GM19351 (cell line): ENCODE measurements at regions not wholly inside any gene's neighbourhood (a gene's known extent, or its start where the extent isn't known, plus 50 kb on each side); places are given as distances from the start of the nearest gene placed in this dataset.
"Not testable (repeated sequence)": the region's sequence is repeated elsewhere in the genome, so short reads cannot be mapped to it uniquely, and the experiment has no call there.

ENCODE experiments used
- ATAC-seq: cut with Tn5 transposase; IDR thresholded peaks from one replicate; pipeline ENCODE4 v1.9.1; 2021; ENCODE audit warnings: mild to moderate bottlenecking, moderate library complexity; ENCODE audit not compliant: unreplicated experiment

DNA sequence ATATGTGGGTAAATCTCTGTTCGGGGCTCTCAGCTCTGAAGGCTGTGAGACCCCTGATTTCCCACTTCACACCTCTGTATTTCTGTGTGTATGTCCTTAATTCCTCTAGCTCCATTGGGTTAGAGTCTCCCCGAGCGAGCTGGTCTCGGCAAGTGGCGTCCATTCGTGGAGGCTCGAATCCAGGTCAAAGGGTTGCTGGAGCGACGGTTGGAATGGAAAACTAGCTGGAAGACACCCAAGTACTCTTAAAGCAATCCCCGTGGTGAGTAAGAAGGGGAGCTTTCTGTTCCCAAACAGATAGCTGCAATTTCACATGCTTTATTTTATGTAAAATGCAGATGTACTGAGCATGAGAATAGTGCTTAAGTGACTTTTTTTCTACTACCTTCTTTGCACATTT, 277.5 kb upstream of the SGCG start:
- no peak for ATAC-seq

GRCh38 chr13:22903925-22904324, 276.9 kb upstream of the SGCG start:
- ATAC-seq, result no peak

- peak; percentile 70 for ATAC-seq
Observed at GRCh38 chr13:22915442-22916082, 265.2 kb upstream of the SGCG start.

DNA sequence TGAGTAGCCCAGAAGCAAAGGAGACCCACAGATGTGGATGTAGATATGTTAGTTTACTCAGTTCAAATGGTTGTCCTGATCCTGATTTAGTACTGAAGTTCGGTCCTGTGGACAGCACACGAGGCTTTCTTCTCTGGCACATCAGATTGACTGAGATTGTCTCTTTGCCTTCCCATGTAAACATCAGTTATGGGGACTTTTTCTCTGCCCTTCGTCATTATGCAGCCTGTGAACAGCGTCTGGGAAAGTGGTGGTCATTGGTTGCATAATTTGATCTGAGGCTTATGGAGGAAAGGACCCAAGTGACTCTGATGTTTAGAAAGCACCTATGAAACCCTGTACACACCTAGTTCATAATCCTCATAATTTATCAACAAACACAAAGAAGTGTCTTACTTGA, 264.5 kb upstream of the SGCG start:
- not testable (repeated sequence) for ATAC-seq

- ATAC-seq, result no peak
Observed at GRCh38 chr13:22925881-22926747, 254.7 kb upstream of the SGCG start.

GRCh38 chr13:22926748-22927400, 253.9 kb upstream of the SGCG start:
- ATAC-seq, result no peak

DNA sequence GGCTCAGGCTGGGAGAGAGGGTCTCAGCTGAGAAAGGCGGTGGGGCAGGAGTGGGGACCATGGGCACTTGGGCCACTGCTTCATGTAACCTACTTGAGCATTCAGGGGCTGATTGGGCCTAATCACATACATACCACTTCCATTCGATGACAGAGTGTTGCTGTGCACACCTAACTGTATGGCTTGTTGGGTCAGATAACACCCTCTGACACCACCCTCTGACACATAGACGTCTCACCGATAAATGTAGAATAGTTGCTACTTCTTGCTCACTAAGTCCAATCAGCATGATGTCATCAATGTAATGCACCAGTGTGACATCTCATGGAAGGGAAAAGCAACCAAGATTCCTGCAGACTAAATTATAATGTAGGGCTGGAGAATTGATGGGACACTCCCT, 252.9 kb upstream of the SGCG start:
- not testable (repeated sequence) for ATAC-seq

GRCh38 chr13:22929381-22930126, 251.2 kb upstream of the SGCG start:
- ATAC-seq, result no peak

- ATAC-seq, result no peak
Observed at GRCh38 chr13:22931576-22931975, 249.2 kb upstream of the SGCG start.

GRCh38 chr13:22932632-22933412, 248.0 kb upstream of the SGCG start:
- ATAC-seq, result not testable (repeated sequence)

DNA sequence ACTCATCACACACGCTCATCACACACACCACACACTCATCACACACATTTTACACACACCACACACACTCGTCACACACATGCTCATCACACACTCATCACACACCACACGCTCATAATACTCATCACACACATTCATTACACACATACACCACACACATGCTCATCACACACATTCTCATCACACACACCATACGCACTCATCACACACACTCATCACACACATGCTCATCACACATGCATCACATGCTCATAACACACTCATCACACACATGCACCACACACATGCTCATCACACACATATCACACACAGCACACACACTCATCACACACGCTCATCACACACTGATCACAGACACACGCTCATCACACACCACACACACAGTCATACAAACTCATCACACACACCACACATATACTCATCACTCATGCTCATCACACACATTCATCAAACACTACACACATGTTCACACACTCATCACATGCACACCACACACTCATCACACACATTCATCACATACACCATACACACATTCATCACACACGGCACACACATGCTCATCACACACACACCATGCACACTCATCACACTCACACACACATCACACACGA, 247.1 kb upstream of the SGCG start:
- no peak for ATAC-seq

DNA sequence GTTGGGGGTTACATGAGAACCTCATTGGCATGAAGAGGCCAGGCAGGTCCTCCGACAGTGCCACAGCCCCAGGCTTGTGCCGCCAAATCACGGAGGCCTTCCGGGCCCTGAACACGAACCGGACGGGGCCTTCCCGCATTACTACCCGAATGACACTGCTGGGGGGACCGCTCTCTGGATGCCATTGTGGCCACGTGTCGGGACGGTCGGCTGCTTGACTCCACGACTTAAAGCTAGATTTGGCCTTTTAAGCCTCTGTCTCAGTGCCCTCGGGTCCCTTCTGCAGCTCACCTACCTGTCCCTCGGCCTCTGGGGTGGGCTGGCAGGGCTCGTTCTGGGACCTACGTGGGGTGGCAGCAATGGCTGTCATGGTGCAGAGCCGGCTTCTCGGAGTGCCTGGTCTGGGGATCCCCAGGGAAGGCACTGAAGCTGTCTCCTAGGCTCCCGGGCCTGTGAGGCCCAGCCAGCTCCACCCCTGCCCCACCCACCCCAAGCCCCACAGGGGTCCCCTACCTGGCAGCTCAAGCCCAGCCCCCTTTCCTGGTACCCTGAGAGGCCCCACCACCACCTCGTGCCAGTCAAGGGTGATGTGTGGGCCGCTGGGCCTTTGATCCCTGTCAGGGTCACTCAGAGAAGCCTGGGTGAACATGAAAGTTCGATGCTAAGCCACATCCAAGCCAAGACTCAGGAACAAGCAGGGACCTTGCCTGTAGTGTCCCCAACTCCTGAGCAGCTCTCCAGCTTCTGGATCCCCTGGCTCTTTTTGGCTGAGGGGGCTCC, 245.8 kb upstream of the SGCG start:
- no peak for ATAC-seq

- no peak for ATAC-seq
Observed at GRCh38 chr13:22936228-22936627, 244.6 kb upstream of the SGCG start.

GRCh38 chr13:22937241-22937640, 243.5 kb upstream of the SGCG start:
- ATAC-seq, result no peak

DNA sequence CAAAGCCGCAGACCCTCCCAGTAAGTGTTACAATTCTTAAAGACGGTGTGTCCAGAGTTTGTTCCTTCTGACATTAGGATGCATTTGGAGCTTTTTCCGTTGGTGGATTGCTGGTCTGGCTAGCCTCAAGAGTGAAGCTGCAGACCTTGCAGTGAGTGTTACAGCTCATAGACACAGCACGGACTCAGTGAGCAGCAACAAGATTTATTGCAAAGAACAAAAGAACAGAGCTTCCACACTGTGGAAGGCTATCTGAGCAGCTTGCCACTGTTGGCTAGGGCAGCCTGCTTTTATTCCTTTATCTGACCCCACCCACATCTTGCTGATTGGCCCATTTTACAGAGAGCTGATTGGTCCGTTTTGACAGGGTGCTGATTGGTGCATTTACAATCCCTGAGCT, 242.8 kb upstream of the SGCG start:
- ATAC-seq, result no peak

- no peak for ATAC-seq
Observed at GRCh38 chr13:22938576-22938975, 242.2 kb upstream of the SGCG start.

DNA sequence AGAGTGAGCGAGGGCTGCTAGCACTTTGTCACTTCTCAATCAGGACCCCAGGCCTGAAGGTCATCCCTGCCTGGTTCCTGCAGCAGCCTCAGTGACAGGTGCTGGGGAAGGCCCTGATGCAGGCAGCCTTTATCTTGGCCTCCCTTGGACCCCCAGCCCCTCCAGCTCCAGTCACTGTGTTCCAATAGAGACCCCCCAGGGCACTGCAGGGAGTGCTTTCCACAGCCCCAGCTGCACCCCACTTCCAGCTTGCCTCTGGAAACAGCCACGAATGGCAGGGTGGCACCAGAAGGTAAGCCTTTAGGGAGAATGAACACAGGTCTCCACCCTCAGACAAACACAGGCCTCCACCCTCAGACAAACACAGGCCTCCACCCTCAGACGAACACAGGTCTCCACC, 241.6 kb upstream of the SGCG start:
- ATAC-seq, result no peak

- no peak for ATAC-seq
Observed at GRCh38 chr13:22940090-22940710, 240.6 kb upstream of the SGCG start.

GRCh38 chr13:22940736-22941135, 240.0 kb upstream of the SGCG start:
- ATAC-seq, result no peak
